GM23338 (cell line): ENCODE measurements at regions not wholly inside any gene's neighbourhood (a gene's known extent, or its start where the extent isn't known, plus 50 kb on each side); places are given as distances from the start of the nearest gene placed in this dataset.

Experiments used
- ATAC-seq: fragments of 200-7000 bp; cut with Tn5 transposase; 3 replicates; pipeline ENCODE4 v1.9.1; 2020
- DNase-seq: peaks from one replicate; pipeline ENCODE4 v3.0.0-alpha.2; 2015; ENCODE audit warnings: low spot score
- H2AFZ ChIP-seq: fragments of 200-600 bp; sonication (generic); 2 replicates; pipeline ENCODE4 v1.8.0; 2016; ENCODE audit warnings: antibody characterized with exemption, mild to moderate bottlenecking, moderate library complexity
- H3F3A ChIP-seq: fragments of 200-600 bp; sonication (generic); replicated peaks from 2 replicates; pipeline ENCODE4 v1.8.0; 2017; ENCODE audit warnings: antibody characterized with exemption, mixed run types, low read depth
- H3K27ac ChIP-seq: fragments of 200-600 bp; sonication (generic); 2 replicates; pipeline ENCODE4 v1.6.1; 2016; ENCODE audit warnings: low read depth
- H3K27me3 ChIP-seq: fragments of 200-600 bp; sonication (generic); 2 replicates; pipeline ENCODE4 v1.8.0; 2016; ENCODE audit warnings: mild to moderate bottlenecking, mixed run types, moderate library complexity; ENCODE audit not compliant: insufficient read depth
- H3K36me3 ChIP-seq: fragments of 200-600 bp; sonication (generic); 2 replicates; pipeline ENCODE4 v1.8.0; 2016; ENCODE audit warnings: mild to moderate bottlenecking; ENCODE audit not compliant: insufficient read depth
- H3K4me1 ChIP-seq: fragments of 200-600 bp; sonication (generic); 2 replicates; pipeline ENCODE4 v1.8.0; 2016; ENCODE audit warnings: mild to moderate bottlenecking, moderate library complexity; ENCODE audit not compliant: insufficient read depth
- H3K4me2 ChIP-seq: fragments of 200-600 bp; sonication (generic); 2 replicates; pipeline ENCODE4 v1.7.1; 2017; ENCODE audit warnings: mixed run types
- H3K4me3 ChIP-seq: fragments of 200-600 bp; sonication (generic); 2 replicates; pipeline ENCODE4 v1.6.1; 2016; ENCODE audit warnings: mixed run types
- H3K79me2 ChIP-seq: fragments of 200-600 bp; sonication (generic); replicated peaks from 2 replicates; pipeline ENCODE4 v1.8.0; 2017; ENCODE audit warnings: mild to moderate bottlenecking; ENCODE audit not compliant: insufficient read depth
- H3K9me2 ChIP-seq: fragments of 200-600 bp; sonication (generic); 2 replicates; pipeline ENCODE4 v1.8.0; 2017; ENCODE audit not compliant: insufficient read depth
- H4K20me1 ChIP-seq: fragments of 200-600 bp; sonication (generic); replicated peaks from 2 replicates; pipeline ENCODE4 v1.8.0; 2017; ENCODE audit warnings: mild to moderate bottlenecking; ENCODE audit not compliant: insufficient read depth
- H3K27ac Mint-ChIP-seq: 2 replicates; pipeline ENCODE4 v1.8.0; 2020; ENCODE audit warnings: inconsistent platforms, mild to moderate bottlenecking, moderate library complexity, mixed read lengths
- H3K27me3 Mint-ChIP-seq: 3 replicates; pipeline ENCODE4 v1.8.0; 2022; ENCODE audit warnings: low read depth, mild to moderate bottlenecking, moderate library complexity, mixed read lengths, inconsistent platforms; ENCODE audit not compliant: insufficient read depth, poor library complexity
- H3K36me3 Mint-ChIP-seq: 3 replicates; pipeline ENCODE4 v1.8.0; 2021; ENCODE audit warnings: low read depth, mild to moderate bottlenecking, inconsistent platforms, moderate library complexity, mixed read lengths
- H3K4me1 Mint-ChIP-seq: 3 replicates; pipeline ENCODE4 v1.8.0; 2020; ENCODE audit warnings: mild to moderate bottlenecking, inconsistent platforms, mixed read lengths
- H3K4me3 Mint-ChIP-seq: 3 replicates; pipeline ENCODE4 v1.8.0; 2021; ENCODE audit warnings: moderate library complexity, mild to moderate bottlenecking, inconsistent platforms, mixed read lengths
- H3K9me3 Mint-ChIP-seq: 3 replicates; pipeline ENCODE4 v1.8.0; 2020; ENCODE audit warnings: moderate library complexity, mild to moderate bottlenecking, inconsistent platforms, mixed read lengths
- CREB1 ChIP-seq: fragments of 250-450 bp; sonication (Bioruptor Pico); IDR thresholded peaks from 2 replicates; pipeline ENCODE4 v1.5.0; 2020; ENCODE audit warnings: low read depth, mild to moderate bottlenecking, moderate library complexity
- EZH2 ChIP-seq: fragments of 200-600 bp; sonication (generic); IDR thresholded peaks from one replicate; pipeline ENCODE4 v1.8.0; 2017; ENCODE audit warnings: antibody characterized with exemption, mild to moderate bottlenecking, low read depth; ENCODE audit not compliant: unreplicated experiment
- EZH2phosphoT487 ChIP-seq: fragments of 200-600 bp; sonication (generic); IDR thresholded peaks from one replicate; pipeline ENCODE4 v1.8.1; 2018; ENCODE audit warnings: antibody characterized with exemption; ENCODE audit not compliant: unreplicated experiment
- JUNB ChIP-seq: IDR thresholded peaks from one replicate; pipeline ENCODE4 v1.6.1; 2016; ENCODE audit warnings: antibody characterized with exemption; ENCODE audit not compliant: unreplicated experiment
- NANOG ChIP-seq: IDR thresholded peaks from 2 replicates; pipeline ENCODE4 v1.6.1; 2016; ENCODE audit warnings: antibody characterized with exemption, borderline replicate concordance
- POLR2AphosphoS5 ChIP-seq: IDR thresholded peaks from 2 replicates; pipeline ENCODE4 v1.6.1; 2016; ENCODE audit warnings: antibody characterized with exemption, low read depth
- STAT1 ChIP-seq: IDR thresholded peaks from one replicate; pipeline ENCODE4 v1.6.1; 2016; ENCODE audit warnings: antibody characterized with exemption; ENCODE audit not compliant: unreplicated experiment
- ZNF114 ChIP-seq: fragments of 250-450 bp; sonication (Bioruptor Pico); IDR thresholded peaks from 2 replicates; pipeline ENCODE4 v1.5.0; 2020; ENCODE audit warnings: mild to moderate bottlenecking, moderate library complexity
- ZNF331 ChIP-seq: fragments of 250-450 bp; sonication (Bioruptor Pico); IDR thresholded peaks from 2 replicates; pipeline ENCODE4 v1.5.0; 2020; ENCODE audit warnings: low read depth, mild to moderate bottlenecking, moderate library complexity
- TF ChIP-seq, protein P1 (sequence below): IDR thresholded peaks from one replicate; pipeline ENCODE4 v1.6.1; 2018; ENCODE audit warnings: antibody characterized with exemption; ENCODE audit not compliant: unreplicated experiment
- TF ChIP-seq, protein P2 (sequence below): IDR thresholded peaks from 2 replicates; pipeline ENCODE4 v1.6.1; 2016; ENCODE audit warnings: antibody characterized with exemption
- TF ChIP-seq, protein P3 (sequence below): fragments of 250-450 bp; sonication (Bioruptor Pico); IDR thresholded peaks from 2 replicates; pipeline ENCODE4 v1.5.0; 2020; ENCODE audit warnings: mild to moderate bottlenecking, moderate library complexity
- TF ChIP-seq, protein P4 (sequence below), 2 experiments: fragments of 200-600 bp in 1 of 2; sonication (generic) in 1 of 2; conservative IDR thresholded peaks; 2 replicates each; pipeline versions ENCODE4 v1.5.1 to v1.6.1; 2016 to 2017; ENCODE audit warnings: antibody characterized with exemption in 2 of 2, low read depth in 2 of 2, mild to moderate bottlenecking in 2 of 2, moderate library complexity in 1 of 2

DNA sequence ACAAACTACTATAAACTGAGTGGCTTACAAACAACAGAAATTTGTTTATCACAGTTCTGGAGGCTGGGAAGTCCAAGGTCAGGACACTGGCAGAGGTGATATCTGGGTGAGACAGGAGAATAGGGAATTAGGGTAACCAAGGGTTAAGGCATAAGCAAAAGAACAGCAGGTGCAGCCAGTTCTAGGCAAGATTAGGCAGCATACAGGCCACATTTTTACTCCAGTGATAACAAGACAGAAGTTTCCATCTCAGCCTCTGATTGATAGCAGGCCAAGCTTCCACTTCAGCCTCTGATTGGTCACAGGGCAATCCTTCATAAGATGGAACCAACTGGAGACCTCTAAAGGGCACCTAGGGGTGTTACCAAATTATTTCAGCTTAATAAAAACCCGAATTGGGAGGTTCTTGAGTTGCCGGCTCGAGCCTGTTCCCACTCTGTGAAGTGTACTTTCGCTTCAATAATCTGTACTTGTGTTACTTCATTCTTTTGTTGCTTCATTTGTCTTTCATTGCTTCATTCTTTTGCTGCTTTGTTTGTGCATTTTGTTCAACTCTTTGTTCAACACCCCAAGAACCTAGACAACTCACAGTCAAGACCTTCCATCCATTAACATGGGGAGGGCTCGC, 185.6 kb downstream of the TOMM20 start:
- Histone ChIP-seq H3K9me2 (peaks cover 8% of the 10 kb centered on the region), H3K27me3 (no peaks in the 10 kb centered on the region), H3F3A (no peaks in the 10 kb centered on the region), H2AFZ (no peak overlapping the region), H3K36me3 (no peaks in the 10 kb centered on the region), H3K79me2 (no peaks in the 10 kb centered on the region), H3K4me1 (no peaks in the 10 kb centered on the region), H4K20me1 (no peaks in the 10 kb centered on the region), H3K4me3 (no peak overlapping the region), H3K27ac (no peak overlapping the region), H3K4me2 (no peak overlapping the region)
- H3K36me3 Mint-ChIP-seq = no peaks in the 10 kb centered on the region
- DNase-seq (no peak), ATAC-seq (no peak)
- H3K27ac Mint-ChIP-seq = no peak overlapping the region
- no peaks in the 10 kb centered on the region; the same call in 2 of the 3 replicates for H3K9me3 Mint-ChIP-seq
- TF ChIP-seq JUNB = no peak
- TF ChIP-seq, protein P1, sequence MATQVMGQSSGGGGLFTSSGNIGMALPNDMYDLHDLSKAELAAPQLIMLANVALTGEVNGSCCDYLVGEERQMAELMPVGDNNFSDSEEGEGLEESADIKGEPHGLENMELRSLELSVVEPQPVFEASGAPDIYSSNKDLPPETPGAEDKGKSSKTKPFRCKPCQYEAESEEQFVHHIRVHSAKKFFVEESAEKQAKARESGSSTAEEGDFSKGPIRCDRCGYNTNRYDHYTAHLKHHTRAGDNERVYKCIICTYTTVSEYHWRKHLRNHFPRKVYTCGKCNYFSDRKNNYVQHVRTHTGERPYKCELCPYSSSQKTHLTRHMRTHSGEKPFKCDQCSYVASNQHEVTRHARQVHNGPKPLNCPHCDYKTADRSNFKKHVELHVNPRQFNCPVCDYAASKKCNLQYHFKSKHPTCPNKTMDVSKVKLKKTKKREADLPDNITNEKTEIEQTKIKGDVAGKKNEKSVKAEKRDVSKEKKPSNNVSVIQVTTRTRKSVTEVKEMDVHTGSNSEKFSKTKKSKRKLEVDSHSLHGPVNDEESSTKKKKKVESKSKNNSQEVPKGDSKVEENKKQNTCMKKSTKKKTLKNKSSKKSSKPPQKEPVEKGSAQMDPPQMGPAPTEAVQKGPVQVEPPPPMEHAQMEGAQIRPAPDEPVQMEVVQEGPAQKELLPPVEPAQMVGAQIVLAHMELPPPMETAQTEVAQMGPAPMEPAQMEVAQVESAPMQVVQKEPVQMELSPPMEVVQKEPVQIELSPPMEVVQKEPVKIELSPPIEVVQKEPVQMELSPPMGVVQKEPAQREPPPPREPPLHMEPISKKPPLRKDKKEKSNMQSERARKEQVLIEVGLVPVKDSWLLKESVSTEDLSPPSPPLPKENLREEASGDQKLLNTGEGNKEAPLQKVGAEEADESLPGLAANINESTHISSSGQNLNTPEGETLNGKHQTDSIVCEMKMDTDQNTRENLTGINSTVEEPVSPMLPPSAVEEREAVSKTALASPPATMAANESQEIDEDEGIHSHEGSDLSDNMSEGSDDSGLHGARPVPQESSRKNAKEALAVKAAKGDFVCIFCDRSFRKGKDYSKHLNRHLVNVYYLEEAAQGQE = no peak
- TF ChIP-seq, protein P2, sequence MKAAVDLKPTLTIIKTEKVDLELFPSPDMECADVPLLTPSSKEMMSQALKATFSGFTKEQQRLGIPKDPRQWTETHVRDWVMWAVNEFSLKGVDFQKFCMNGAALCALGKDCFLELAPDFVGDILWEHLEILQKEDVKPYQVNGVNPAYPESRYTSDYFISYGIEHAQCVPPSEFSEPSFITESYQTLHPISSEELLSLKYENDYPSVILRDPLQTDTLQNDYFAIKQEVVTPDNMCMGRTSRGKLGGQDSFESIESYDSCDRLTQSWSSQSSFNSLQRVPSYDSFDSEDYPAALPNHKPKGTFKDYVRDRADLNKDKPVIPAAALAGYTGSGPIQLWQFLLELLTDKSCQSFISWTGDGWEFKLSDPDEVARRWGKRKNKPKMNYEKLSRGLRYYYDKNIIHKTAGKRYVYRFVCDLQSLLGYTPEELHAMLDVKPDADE = no peak
- no peak for TF ChIP-seq EZH2phosphoT487
- TF ChIP-seq STAT1 = no peak
- no peak for TF ChIP-seq CREB1 (CRISPR knock-in tag)
- TF ChIP-seq ZNF331 (CRISPR knock-in tag) = no peak
- TF ChIP-seq, protein P3, sequence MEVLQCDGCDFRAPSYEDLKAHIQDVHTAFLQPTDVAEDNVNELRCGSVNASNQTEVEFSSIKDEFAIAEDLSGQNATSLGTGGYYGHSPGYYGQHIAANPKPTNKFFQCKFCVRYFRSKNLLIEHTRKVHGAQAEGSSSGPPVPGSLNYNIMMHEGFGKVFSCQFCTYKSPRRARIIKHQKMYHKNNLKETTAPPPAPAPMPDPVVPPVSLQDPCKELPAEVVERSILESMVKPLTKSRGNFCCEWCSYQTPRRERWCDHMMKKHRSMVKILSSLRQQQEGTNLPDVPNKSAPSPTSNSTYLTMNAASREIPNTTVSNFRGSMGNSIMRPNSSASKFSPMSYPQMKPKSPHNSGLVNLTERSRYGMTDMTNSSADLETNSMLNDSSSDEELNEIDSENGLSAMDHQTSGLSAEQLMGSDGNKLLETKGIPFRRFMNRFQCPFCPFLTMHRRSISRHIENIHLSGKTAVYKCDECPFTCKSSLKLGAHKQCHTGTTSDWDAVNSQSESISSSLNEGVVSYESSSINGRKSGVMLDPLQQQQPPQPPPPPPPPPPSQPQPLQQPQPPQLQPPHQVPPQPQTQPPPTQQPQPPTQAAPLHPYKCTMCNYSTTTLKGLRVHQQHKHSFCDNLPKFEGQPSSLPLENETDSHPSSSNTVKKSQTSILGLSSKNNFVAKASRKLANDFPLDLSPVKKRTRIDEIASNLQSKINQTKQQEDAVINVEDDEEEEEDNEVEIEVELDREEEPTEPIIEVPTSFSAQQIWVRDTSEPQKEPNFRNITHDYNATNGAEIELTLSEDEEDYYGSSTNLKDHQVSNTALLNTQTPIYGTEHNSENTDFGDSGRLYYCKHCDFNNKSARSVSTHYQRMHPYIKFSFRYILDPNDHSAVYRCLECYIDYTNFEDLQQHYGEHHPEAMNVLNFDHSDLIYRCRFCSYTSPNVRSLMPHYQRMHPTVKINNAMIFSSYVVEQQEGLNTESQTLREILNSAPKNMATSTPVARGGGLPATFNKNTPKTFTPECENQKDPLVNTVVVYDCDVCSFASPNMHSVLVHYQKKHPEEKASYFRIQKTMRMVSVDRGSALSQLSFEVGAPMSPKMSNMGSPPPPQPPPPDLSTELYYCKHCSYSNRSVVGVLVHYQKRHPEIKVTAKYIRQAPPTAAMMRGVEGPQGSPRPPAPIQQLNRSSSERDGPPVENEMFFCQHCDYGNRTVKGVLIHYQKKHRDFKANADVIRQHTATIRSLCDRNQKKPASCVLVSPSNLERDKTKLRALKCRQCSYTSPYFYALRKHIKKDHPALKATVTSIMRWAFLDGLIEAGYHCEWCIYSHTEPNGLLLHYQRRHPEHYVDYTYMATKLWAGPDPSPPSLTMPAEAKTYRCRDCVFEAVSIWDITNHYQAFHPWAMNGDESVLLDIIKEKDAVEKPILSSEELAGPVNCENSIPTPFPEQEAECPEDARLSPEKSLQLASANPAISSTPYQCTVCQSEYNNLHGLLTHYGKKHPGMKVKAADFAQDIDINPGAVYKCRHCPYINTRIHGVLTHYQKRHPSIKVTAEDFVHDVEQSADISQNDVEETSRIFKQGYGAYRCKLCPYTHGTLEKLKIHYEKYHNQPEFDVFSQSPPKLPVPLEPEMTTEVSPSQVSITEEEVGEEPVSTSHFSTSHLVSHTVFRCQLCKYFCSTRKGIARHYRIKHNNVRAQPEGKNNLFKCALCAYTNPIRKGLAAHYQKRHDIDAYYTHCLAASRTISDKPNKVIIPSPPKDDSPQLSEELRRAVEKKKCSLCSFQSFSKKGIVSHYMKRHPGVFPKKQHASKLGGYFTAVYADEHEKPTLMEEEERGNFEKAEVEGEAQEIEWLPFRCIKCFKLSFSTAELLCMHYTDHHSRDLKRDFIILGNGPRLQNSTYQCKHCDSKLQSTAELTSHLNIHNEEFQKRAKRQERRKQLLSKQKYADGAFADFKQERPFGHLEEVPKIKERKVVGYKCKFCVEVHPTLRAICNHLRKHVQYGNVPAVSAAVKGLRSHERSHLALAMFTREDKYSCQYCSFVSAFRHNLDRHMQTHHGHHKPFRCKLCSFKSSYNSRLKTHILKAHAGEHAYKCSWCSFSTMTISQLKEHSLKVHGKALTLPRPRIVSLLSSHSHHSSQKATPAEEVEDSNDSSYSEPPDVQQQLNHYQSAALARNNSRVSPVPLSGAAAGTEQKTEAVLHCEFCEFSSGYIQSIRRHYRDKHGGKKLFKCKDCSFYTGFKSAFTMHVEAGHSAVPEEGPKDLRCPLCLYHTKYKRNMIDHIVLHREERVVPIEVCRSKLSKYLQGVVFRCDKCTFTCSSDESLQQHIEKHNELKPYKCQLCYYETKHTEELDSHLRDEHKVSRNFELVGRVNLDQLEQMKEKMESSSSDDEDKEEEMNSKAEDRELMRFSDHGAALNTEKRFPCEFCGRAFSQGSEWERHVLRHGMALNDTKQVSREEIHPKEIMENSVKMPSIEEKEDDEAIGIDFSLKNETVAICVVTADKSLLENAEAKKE (CRISPR knock-in tag) = no peak
- no peak for TF ChIP-seq ZNF114
- no peak for TF ChIP-seq EZH2
- TF ChIP-seq NANOG = no peak
- TF ChIP-seq POLR2AphosphoS5 = no peak
- TF ChIP-seq, protein P4, sequence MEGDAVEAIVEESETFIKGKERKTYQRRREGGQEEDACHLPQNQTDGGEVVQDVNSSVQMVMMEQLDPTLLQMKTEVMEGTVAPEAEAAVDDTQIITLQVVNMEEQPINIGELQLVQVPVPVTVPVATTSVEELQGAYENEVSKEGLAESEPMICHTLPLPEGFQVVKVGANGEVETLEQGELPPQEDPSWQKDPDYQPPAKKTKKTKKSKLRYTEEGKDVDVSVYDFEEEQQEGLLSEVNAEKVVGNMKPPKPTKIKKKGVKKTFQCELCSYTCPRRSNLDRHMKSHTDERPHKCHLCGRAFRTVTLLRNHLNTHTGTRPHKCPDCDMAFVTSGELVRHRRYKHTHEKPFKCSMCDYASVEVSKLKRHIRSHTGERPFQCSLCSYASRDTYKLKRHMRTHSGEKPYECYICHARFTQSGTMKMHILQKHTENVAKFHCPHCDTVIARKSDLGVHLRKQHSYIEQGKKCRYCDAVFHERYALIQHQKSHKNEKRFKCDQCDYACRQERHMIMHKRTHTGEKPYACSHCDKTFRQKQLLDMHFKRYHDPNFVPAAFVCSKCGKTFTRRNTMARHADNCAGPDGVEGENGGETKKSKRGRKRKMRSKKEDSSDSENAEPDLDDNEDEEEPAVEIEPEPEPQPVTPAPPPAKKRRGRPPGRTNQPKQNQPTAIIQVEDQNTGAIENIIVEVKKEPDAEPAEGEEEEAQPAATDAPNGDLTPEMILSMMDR (conservative IDR thresholded peaks at IDR 0.05; ENCODE audit: low read depth in 2 of 2) = no peak
- H3K4me3 Mint-ChIP-seq = no peak overlapping the region
- no peaks in the 10 kb centered on the region for H3K4me1 Mint-ChIP-seq
- H3K27me3 Mint-ChIP-seq = no peaks in the 10 kb centered on the region
